DMS53 (cell line): ENCODE measurements at regions not wholly inside any gene's neighbourhood (a gene's known extent, or its start where the extent isn't known, plus 50 kb on each side); places are given as distances from the start of the nearest gene placed in this dataset.

Source experiments
- DNase-seq: peaks from one replicate; lab custom pipeline; 2025; lab: John Stamatoyannopoulos, UW

- DNase-seq = no peak
Observed at GRCh38 chr2:59008950-59009349, 767.8 kb upstream of the FANCL start.

GRCh38 chr2:59005836-59006615, 764.9 kb upstream of the FANCL start:
- DNase-seq = no peak

- DNase-seq = no peak
Observed at GRCh38 chr2:59004621-59005020, 763.5 kb upstream of the FANCL start.

- DNase-seq = no peak
Observed at GRCh38 chr2:59000796-59001195, 759.7 kb upstream of the FANCL start.

- peak; percentile 89 for DNase-seq
Observed at GRCh38 chr2:58992062-58992706, 751.1 kb upstream of the FANCL start.

- peak; percentile 8 for DNase-seq
Observed at GRCh38 chr2:58991357-58991756, 750.2 kb upstream of the FANCL start.

GRCh38 chr2:58985541-58985940, 744.4 kb upstream of the FANCL start:
- no peak for DNase-seq

GRCh38 chr2:58984731-58985130, 743.6 kb upstream of the FANCL start:
- DNase-seq = no peak

GRCh38 chr2:58983111-58983510, 742.0 kb upstream of the FANCL start:
- DNase-seq = no peak

- DNase-seq = no peak
Observed at GRCh38 chr2:58981237-58981636, 740.1 kb upstream of the FANCL start.

GRCh38 chr2:58976375-58977071, 735.4 kb upstream of the FANCL start:
- peak; percentile 8 for DNase-seq

- no peak for DNase-seq
Observed at GRCh38 chr2:58974881-58975280, 733.8 kb upstream of the FANCL start.

- no peak for DNase-seq
Observed at GRCh38 chr2:58974426-58974825, 733.3 kb upstream of the FANCL start.

- DNase-seq = no peak
Observed at GRCh38 chr2:58973811-58974281, 732.7 kb upstream of the FANCL start.

GRCh38 chr2:58972737-58973136, 731.6 kb upstream of the FANCL start:
- DNase-seq = no peak

- no peak for DNase-seq
Observed at GRCh38 chr2:58971511-58972360, 730.6 kb upstream of the FANCL start.

GRCh38 chr2:58970365-58970764, 729.2 kb upstream of the FANCL start:
- DNase-seq = no peak

- no peak for DNase-seq
Observed at GRCh38 chr2:58968885-58969284, 727.8 kb upstream of the FANCL start.

GRCh38 chr2:58967736-58968135, 726.6 kb upstream of the FANCL start:
- no peak for DNase-seq

- DNase-seq = no peak
Observed at GRCh38 chr2:58965602-58966001, 724.5 kb upstream of the FANCL start.

GRCh38 chr2:58959996-58960395, 718.9 kb upstream of the FANCL start:
- DNase-seq = no peak
